ENCODE measurements at regions not wholly inside any gene's neighbourhood (a gene's known extent, or its start where the extent isn't known, plus 50 kb on each side); places are given as distances from the start of the nearest gene placed in this dataset.

DNA sequence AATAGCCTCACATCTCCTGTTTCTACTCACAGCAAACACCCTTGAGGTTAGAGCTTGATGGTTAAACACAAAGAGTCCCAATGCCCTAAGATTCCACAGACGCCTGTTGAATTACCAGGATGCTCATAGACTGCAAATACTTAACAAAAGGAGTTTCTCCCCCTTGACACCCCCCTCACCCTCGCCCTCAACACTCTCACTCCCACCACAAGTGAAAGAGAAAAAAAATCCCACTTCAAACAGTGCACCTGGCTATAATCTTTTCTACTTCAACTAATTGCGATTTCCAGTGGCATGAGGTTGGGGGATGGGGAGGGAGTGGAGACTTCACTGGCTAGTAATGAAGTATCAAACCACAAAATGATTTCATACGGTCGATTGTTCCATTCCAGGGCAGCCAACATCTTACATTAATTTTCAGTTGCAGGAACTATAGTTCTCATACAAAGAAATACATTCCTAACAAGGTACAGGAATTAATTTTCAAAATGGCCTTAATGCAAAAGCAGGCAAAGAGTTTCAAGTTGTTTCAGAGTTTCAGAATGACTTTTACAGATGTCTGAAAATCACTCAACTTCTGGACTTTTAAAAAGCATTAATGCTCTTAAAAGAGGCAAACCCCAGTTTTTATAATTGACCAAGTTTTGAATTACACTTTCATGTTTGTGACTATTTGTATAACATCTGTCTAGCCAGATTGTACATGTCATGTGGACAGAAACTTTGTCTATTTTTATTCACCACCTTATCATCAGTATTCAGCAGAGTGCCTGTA lies 390.7 kb downstream of the C12orf75 start (continued):
- TF ChIP-seq, protein P1, sequence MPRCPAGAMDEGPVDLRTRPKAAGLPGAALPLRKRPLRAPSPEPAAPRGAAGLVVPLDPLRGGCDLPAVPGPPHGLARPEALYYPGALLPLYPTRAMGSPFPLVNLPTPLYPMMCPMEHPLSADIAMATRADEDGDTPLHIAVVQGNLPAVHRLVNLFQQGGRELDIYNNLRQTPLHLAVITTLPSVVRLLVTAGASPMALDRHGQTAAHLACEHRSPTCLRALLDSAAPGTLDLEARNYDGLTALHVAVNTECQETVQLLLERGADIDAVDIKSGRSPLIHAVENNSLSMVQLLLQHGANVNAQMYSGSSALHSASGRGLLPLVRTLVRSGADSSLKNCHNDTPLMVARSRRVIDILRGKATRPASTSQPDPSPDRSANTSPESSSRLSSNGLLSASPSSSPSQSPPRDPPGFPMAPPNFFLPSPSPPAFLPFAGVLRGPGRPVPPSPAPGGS (IDR thresholded peaks at IDR 0.05; ENCODE audit: borderline replicate concordance, insufficient read depth, low read depth, low read length, poor library complexity, severe bottlenecking) = no peak
- no peak for TF ChIP-seq SRF (IDR thresholded peaks at IDR 0.05; ENCODE audit: low read depth in 2 of 2, low read length in 2 of 2)
- TF ChIP-seq, protein P2, sequence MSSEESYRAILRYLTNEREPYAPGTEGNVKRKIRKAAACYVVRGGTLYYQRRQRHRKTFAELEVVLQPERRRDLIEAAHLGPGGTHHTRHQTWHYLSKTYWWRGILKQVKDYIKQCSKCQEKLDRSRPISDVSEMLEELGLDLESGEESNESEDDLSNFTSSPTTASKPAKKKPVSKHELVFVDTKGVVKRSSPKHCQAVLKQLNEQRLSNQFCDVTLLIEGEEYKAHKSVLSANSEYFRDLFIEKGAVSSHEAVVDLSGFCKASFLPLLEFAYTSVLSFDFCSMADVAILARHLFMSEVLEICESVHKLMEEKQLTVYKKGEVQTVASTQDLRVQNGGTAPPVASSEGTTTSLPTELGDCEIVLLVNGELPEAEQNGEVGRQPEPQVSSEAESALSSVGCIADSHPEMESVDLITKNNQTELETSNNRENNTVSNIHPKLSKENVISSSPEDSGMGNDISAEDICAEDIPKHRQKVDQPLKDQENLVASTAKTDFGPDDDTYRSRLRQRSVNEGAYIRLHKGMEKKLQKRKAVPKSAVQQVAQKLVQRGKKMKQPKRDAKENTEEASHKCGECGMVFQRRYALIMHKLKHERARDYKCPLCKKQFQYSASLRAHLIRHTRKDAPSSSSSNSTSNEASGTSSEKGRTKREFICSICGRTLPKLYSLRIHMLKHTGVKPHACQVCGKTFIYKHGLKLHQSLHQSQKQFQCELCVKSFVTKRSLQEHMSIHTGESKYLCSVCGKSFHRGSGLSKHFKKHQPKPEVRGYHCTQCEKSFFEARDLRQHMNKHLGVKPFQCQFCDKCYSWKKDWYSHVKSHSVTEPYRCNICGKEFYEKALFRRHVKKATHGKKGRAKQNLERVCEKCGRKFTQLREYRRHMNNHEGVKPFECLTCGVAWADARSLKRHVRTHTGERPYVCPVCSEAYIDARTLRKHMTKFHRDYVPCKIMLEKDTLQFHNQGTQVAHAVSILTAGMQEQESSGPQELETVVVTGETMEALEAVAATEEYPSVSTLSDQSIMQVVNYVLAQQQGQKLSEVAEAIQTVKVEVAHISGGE (CRISPR knock-in tag; IDR thresholded peaks at IDR 0.05) = no peak
- TF ChIP-seq TCF7 (IDR thresholded peaks at IDR 0.05; ENCODE audit: borderline replicate concordance) = peak; percentile 52; the same call in 1 of the 2 replicates
- TF ChIP-seq, protein P3, sequence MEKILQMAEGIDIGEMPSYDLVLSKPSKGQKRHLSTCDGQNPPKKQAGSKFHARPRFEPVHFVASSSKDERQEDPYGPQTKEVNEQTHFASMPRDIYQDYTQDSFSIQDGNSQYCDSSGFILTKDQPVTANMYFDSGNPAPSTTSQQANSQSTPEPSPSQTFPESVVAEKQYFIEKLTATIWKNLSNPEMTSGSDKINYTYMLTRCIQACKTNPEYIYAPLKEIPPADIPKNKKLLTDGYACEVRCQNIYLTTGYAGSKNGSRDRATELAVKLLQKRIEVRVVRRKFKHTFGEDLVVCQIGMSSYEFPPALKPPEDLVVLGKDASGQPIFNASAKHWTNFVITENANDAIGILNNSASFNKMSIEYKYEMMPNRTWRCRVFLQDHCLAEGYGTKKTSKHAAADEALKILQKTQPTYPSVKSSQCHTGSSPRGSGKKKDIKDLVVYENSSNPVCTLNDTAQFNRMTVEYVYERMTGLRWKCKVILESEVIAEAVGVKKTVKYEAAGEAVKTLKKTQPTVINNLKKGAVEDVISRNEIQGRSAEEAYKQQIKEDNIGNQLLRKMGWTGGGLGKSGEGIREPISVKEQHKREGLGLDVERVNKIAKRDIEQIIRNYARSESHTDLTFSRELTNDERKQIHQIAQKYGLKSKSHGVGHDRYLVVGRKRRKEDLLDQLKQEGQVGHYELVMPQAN (conservative IDR thresholded peaks at IDR 0.05) = no peak
- no peak for TF ChIP-seq RB1 (IDR thresholded peaks at IDR 0.05; ENCODE audit: borderline replicate concordance)
- TF ChIP-seq SMAD1 (IDR thresholded peaks at IDR 0.05; ENCODE audit: low read depth, partially characterized antibody) = no peak
- TF ChIP-seq SP1 (IDR thresholded peaks at IDR 0.05; ENCODE audit: low read depth, low read length) = no peak
- TF ChIP-seq, protein P4, sequence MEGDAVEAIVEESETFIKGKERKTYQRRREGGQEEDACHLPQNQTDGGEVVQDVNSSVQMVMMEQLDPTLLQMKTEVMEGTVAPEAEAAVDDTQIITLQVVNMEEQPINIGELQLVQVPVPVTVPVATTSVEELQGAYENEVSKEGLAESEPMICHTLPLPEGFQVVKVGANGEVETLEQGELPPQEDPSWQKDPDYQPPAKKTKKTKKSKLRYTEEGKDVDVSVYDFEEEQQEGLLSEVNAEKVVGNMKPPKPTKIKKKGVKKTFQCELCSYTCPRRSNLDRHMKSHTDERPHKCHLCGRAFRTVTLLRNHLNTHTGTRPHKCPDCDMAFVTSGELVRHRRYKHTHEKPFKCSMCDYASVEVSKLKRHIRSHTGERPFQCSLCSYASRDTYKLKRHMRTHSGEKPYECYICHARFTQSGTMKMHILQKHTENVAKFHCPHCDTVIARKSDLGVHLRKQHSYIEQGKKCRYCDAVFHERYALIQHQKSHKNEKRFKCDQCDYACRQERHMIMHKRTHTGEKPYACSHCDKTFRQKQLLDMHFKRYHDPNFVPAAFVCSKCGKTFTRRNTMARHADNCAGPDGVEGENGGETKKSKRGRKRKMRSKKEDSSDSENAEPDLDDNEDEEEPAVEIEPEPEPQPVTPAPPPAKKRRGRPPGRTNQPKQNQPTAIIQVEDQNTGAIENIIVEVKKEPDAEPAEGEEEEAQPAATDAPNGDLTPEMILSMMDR (IDR thresholded peaks at IDR 0.05 in 2 of 3, conservative IDR thresholded peaks at IDR 0.05 in 1 of 3; ENCODE audit: control insufficient read depth in 2 of 3, extremely low read depth in 1 of 3, insufficient read depth in 1 of 3, low read depth in 3 of 3, low read length in 3 of 3) = no peak
- TF ChIP-seq SREBF2 (IDR thresholded peaks at IDR 0.05; ENCODE audit: low read length) = no peak
- no peak for TF ChIP-seq YY1 (IDR thresholded peaks at IDR 0.05; ENCODE audit: low read depth, low read length)
- TF ChIP-seq, protein P5, sequence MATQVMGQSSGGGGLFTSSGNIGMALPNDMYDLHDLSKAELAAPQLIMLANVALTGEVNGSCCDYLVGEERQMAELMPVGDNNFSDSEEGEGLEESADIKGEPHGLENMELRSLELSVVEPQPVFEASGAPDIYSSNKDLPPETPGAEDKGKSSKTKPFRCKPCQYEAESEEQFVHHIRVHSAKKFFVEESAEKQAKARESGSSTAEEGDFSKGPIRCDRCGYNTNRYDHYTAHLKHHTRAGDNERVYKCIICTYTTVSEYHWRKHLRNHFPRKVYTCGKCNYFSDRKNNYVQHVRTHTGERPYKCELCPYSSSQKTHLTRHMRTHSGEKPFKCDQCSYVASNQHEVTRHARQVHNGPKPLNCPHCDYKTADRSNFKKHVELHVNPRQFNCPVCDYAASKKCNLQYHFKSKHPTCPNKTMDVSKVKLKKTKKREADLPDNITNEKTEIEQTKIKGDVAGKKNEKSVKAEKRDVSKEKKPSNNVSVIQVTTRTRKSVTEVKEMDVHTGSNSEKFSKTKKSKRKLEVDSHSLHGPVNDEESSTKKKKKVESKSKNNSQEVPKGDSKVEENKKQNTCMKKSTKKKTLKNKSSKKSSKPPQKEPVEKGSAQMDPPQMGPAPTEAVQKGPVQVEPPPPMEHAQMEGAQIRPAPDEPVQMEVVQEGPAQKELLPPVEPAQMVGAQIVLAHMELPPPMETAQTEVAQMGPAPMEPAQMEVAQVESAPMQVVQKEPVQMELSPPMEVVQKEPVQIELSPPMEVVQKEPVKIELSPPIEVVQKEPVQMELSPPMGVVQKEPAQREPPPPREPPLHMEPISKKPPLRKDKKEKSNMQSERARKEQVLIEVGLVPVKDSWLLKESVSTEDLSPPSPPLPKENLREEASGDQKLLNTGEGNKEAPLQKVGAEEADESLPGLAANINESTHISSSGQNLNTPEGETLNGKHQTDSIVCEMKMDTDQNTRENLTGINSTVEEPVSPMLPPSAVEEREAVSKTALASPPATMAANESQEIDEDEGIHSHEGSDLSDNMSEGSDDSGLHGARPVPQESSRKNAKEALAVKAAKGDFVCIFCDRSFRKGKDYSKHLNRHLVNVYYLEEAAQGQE (IDR thresholded peaks at IDR 0.05; ENCODE audit: low read depth, low read length) = no peak
- no peak for TF ChIP-seq BRCA1 (IDR thresholded peaks at IDR 0.05; ENCODE audit: low read depth, low read length)
- TF ChIP-seq ZBED1 (IDR thresholded peaks at IDR 0.05; ENCODE audit: borderline replicate concordance) = no peak
- no peak for TF ChIP-seq CREB1 (IDR thresholded peaks at IDR 0.05; ENCODE audit: low read depth)
- TF ChIP-seq IKZF1 (conservative IDR thresholded peaks at IDR 0.05) = peak; percentile 46
